ENCODE measurements at regions not wholly inside any gene's neighbourhood (a gene's known extent, or its start where the extent isn't known, plus 50 kb on each side); places are given as distances from the start of the nearest gene placed in this dataset.

- no peak for DNase-seq
Measured at GRCh38 chr2:149666809-149667320, 79.3 kb upstream of the MMADHC start.

DNA sequence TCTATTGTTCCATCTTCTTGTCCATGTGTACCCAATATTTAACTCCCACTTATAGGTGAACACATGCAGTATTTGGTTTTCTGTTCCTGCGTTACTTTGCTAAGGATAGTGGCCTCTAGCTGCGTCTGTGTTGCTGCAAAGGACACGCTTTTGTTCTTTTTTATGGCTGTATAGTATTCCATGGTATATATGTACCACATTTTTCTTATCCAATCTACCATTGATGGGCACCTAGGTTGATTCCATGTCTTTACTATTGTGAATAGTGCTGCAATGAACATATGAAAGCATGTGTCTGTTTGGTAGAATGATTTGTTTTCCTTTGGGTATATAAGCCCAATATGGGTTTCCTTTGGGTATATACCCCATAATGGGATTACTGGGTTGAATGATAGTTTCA, 77.3 kb upstream of the MMADHC start:
- DNase-seq: no peak

DNA sequence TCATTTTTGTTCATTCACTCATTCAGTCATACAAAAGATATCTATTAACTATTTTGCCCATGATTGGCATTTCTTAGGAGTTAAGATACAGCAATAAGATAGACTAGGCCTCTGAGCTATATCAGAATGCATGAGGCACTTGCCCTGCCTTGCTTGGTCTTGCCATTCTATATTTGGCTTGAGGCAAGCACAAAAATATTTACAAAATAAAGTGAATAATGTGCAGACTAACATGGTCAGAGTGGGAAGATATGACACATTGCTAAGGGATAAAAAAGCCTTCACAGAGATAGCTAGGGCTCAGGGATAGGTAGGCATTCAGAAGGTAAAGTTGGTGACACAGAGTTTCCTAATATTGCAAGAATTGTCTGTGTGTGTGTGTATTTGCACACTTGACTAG, 75.0 kb upstream of the MMADHC start:
- no peak for DNase-seq

DNA sequence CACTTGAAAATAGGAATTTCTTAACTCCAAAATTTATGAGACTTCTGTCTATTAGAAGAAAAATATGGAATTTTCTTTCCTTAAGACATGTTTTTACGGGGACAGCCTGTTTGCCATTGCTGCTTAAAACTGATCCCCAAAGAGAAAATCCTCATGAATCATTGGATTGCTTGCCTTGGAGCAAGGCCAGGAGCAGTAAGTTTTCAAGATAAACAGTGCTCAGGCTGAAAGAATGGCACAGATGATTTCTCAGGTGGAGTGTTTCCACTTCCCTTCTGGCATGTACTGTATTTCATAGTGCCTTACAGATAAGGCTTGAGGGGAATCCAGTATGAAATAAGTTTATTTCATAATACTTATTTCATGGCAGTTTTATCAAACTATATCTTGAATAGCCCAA, 74.3 kb upstream of the MMADHC start:
- DNase-seq: no peak

GRCh38 chr2:149658553-149658952, 71.0 kb upstream of the MMADHC start:
- no peak for DNase-seq

DNA sequence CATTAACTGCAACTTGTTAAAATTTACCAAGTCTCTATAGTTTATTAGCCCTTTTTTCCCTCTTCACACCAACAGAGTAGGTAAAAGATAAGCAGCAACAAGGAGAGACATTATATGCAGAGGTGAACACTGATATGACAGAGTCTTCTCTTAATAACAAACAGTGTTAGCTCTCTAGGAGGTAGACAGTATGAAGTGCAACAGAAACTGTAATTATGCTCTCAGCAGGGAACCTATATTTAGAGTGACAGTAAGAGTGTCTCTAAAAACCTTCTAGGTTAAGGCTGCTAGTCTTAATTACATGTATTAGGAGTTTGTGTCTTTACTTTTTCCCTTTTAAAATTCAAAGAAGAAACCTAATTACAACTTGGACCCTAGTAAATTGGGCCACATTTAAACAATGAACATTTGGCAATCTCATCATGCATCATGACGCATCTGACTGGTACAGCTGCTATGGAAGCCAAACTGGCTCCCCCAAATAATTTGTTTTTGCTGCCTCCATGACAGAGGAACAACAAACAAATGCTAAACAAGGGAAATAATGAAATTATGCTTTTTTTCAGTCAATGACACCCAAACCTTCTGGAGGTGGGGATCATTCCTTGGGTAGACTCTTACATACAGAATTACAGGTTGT, 69.9 kb upstream of the MMADHC start:
- DNase-seq: no peak

DNA sequence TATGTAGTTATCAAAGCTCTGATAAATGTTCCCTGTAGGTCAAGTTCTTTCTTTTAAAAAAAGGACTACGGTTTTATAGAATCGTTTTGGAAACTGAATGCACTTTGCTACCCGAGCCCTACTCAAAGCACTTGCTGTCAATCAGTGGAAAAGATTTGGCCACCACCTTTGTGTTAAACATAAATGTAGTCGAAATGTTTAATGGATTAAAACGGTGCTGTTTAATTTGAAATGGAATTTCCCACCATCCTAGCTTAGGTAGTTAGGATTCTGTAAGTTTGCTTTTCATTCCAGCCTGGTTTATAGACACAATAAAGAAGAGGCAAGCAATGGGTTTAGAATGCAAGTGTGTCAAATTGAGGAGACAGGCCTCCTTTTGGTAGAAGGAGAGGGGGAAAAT, 69.4 kb upstream of the MMADHC start:
- no peak for DNase-seq

DNA sequence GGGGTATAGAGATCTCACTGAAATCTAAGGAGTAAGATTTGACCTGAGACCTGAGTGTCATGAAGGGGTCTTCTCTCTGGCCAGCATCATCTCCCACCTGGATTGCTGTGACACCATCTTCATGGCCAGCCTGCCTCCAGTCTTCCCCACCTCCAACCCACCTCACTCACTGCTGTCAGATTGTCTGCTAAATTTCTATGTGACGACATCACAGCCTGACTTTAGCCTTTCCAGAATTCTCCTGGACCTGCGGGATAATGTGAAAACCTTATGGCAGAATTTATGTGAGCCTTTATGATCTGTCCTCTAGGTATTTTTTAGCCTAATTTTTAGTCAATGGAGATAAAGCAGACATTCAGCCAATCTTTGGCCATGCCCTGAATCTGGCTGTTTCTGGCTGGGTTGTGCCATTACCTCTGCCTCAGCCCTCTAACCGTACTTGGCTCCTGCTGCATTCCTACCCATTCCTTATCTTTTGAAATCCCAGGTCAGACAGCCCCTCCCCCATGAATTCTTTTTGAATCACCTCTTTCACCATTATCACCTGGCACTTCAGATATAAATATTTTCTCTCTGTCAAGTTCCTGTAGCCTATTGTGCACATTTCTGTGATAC, 66.4 kb upstream of the MMADHC start:
- no peak for DNase-seq

GRCh38 chr2:149652926-149653325, 65.4 kb upstream of the MMADHC start:
- DNase-seq: no peak

- no peak for DNase-seq
Measured at GRCh38 chr2:149652526-149652925, 65.0 kb upstream of the MMADHC start.

DNA sequence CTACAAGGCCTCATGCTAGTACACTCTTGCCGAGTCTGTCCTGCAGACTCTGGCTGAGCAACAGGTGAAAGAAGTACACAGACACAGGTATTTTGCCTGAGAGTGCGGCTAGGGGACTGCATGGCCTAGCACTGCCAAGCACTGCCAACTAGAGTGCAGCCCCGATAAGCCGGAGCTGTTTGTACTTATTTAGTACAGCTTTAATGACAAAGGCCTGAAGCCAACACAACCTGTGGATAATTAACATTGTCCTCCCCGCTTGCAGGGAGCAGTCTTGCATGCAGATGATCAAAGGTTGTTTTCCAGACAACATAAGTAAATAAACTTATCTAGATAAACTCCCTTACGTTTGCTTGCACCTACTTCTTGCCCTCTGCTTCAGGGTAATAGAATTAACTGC, 63.7 kb upstream of the MMADHC start:
- no peak for DNase-seq

DNA sequence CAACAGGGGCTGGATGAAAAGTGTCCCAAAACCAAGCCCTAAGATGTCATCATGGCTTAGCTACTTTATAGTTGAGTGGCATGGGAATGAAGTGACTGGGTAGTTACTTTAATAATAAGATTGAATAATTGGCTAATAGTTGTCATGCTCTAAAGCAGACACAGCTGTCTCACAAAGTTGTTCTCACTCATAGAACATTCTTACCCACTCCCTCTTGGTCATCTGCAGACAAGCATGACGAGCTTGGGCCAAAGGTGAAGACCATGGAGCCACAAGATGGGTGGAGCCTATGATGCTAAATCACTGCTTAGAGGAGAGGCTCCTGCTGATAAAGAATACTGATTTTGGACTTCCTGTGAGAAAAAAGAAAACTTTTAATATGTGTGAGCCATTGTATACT, 62.4 kb upstream of the MMADHC start:
- no peak for DNase-seq

- DNase-seq: no peak
Measured at GRCh38 chr2:149648282-149649030, 60.9 kb upstream of the MMADHC start.

DNA sequence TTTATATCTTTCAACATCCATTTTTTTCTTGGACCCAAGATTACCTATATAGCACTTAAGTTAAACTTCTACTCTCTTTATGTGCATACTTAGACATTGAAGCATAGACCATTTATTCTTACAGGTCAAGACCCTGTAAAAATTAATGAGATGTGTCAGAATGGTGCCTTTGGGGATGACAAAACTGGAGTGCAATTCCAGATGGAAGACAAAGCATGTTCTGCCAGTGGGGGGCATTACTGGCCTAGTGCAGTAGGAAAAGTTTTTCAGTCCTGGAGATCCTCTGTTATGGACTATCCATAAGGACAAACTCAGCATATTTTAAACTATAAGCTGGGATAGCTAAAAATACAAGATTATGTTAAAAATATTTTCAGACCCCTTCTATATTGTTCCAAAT, 57.8 kb upstream of the MMADHC start:
- no peak for DNase-seq

All from CD4-positive, alpha-beta T cell treated with Interleukin-10 for 1 hour (primary cell).